Right ventricle myocardium superior (tissue), 1 donor: ENCODE measurements at regions not wholly inside any gene's neighbourhood (a gene's known extent, or its start where the extent isn't known, plus 50 kb on each side); places are given as distances from the start of the nearest gene placed in this dataset.

Source experiments
- ATAC-seq: fragments of 200-7000 bp; cut with Tn5 transposase; one replicate; pipeline ENCODE4 v1.9.1; 2020; ENCODE audit warnings: mild to moderate bottlenecking; ENCODE audit not compliant: poor library complexity
- DNase-seq: peaks from one replicate; pipeline ENCODE4 v3.0.0-alpha.2; 2020
- intact Hi-C: fragments of 100-400 bp; cut with DNase I; formaldehyde crosslinking; loops from one replicate; pipeline ENCODE4 v1.11.2; 2022
- donor health status: DM: no; HTN: yes; CAD: no; lungs with severe emphysema.

DNA sequence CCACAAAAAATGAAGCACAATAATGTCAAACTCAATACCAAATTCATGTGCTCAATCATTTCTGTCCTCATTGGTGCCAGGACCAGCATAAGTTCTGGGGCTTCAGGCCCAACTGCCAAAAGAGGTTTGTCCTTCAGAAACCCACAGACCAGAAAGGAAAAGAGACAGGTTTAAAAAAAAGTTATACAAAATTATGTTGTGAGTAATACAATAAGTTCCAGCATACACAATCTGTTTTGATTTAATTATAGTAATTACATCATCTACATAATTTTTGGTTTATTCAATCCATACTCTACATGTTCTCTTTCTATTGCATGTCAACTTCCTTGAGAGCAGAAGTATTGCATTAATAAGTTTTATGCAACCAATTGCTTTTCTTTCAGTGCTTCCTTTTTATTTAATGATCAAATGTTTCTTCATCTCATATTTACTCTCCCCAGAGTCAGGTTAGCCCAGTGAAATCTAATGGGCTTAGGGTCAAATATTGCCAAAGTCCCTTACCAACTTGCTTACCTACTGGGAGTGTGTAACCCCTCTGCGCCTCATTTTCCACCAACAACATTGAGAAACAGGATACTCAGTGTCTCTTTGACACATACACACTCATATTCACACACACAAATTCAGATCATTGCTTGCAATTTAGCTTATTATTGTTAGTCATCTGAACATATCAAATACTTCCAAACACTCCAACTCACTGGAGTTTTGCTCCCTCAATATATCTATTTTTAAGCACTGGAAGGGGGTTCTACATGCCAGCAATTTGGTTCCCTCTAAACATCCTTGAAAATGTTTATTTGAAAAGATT, 424.4 kb upstream of the MARCKS start:
- DNase-seq = no peak
- ATAC-seq = no peak
- intact Hi-C loops = no loop called here

DNA sequence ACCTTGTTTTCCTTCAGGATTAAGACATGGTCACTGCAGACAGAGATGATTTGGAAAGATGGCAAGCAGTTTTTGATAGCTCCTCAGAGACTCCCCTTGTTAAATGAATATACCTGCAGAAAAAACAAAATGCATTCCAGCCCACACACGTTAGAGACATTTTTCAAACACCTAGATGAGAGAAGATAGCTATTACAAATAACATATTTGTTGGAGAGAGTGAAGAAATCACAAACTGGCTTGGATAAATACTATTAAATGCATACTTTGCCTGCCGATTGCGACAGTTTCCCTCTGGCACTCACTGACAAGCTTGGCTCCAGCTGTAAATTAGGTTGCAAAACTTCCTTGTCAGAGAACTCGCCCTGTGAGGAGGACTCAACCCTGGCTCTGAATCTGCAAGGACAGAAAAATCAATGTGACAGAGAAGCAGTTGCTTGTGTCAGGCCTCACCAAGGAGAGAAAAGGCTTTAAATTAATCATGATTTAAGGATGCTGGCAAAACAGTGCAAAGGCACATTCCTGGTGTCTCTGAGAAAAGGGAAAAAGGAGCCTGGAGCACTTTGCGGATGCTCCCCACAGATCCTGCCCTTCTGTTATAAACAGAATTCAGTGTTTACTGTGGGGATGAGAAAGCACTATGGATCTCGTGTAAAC, 423.7 kb upstream of the MARCKS start:
- ATAC-seq (peak; percentile 95), DNase-seq (peak; percentile 65)
- intact Hi-C loops = no loop called here

GRCh38 chr6:113434641-113435040, 422.5 kb upstream of the MARCKS start:
- no peak for DNase-seq
- ATAC-seq = no peak
- intact Hi-C loops = no loop called here

- ATAC-seq = no peak
Observed at GRCh38 chr6:113437566-113437965, 419.6 kb upstream of the MARCKS start.

GRCh38 chr6:113439866-113440265, 417.3 kb upstream of the MARCKS start:
- DNase-seq (no peak), ATAC-seq (no peak)
- intact Hi-C loops = no loop called here

More at GRCh38 chr6:113437566-113437965, 419.6 kb upstream of the MARCKS start:
- no peak for DNase-seq
- intact Hi-C loops = no loop called here

- ATAC-seq (no peak), DNase-seq (no peak)
- intact Hi-C loops = no loop called here
Observed at GRCh38 chr6:113442040-113442439, 415.1 kb upstream of the MARCKS start.

DNA sequence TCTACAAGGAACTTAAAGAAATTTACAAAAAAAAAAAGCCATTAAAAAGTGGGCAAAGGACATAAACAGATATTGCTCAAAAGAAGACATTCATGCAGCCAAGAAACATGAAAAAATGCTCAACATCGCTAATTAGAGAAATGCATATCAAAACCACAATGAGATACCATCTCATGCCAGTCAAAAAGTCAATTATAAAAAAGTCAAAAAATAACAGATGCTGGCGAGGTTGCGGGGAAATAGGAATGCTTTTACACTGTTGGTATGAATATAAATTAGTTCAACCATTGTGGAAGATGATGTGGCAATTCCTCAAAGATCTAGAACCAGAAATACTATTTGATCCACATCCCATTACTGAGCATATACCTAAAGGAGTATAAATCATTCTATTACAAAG, 411.9 kb upstream of the MARCKS start:
- no peak for ATAC-seq
- intact Hi-C loops = no loop called here
- no peak for DNase-seq

- DNase-seq (no peak), ATAC-seq (no peak)
- intact Hi-C loops = no loop called here
Observed at GRCh38 chr6:113447088-113447831, 409.9 kb upstream of the MARCKS start.

DNA sequence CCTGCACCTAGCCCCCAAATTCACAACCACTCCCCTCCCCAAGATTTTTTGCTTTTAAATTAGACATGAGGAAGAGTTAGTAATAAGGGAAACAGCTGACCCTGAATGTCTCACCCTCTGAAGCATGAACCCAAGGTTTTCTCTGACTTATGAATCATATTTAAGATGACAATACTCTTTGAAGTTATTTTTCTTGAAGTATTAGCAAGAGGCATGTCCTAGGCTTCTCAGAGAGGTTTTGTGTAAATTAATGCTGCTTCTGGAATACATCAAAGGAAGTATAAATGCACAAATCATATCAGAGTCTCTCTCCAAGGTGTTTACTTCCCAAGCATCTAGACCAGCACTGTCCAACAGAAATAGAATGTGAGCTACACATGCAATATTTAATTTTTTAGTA, 408.1 kb upstream of the MARCKS start:
- ATAC-seq (no peak), DNase-seq (no peak)
- intact Hi-C loops = no loop called here

GRCh38 chr6:113450061-113450465, 407.1 kb upstream of the MARCKS start:
- no peak for DNase-seq
- ATAC-seq = no peak
- intact Hi-C loops = no loop called here

- intact Hi-C loops = no loop called here
- no peak for ATAC-seq
Observed at GRCh38 chr6:113451049-113451448, 406.1 kb upstream of the MARCKS start.

GRCh38 chr6:113457198-113457597, 399.9 kb upstream of the MARCKS start:
- DNase-seq (peak; percentile 50), ATAC-seq (peak; percentile 31)
- intact Hi-C loops = no loop called here

More at GRCh38 chr6:113451049-113451448, 406.1 kb upstream of the MARCKS start:
- no peak for DNase-seq

DNA sequence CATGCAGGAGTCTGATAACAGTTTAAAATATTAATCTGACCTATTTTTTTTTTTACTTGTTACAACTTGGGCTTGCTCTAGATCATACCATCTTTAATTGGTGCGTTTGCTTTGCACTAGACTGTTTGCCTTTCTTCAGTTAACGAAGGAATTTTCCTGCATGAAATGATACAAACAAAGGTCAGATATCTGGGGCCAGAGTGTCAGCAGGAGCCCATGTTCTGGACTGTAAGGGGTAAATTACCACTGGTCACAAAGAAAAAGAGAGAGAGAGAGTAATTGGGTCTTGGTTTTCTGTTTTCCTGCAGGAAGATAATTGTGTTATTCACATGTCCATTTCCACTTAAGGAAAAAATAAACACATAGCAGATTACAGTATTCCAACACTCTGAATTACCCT, 399.4 kb upstream of the MARCKS start:
- no peak for ATAC-seq
- intact Hi-C loops = no loop called here
- no peak for DNase-seq

- ATAC-seq (no peak), DNase-seq (no peak)
- intact Hi-C loops = no loop called here
Observed at GRCh38 chr6:113458368-113459010, 398.7 kb upstream of the MARCKS start.

DNA sequence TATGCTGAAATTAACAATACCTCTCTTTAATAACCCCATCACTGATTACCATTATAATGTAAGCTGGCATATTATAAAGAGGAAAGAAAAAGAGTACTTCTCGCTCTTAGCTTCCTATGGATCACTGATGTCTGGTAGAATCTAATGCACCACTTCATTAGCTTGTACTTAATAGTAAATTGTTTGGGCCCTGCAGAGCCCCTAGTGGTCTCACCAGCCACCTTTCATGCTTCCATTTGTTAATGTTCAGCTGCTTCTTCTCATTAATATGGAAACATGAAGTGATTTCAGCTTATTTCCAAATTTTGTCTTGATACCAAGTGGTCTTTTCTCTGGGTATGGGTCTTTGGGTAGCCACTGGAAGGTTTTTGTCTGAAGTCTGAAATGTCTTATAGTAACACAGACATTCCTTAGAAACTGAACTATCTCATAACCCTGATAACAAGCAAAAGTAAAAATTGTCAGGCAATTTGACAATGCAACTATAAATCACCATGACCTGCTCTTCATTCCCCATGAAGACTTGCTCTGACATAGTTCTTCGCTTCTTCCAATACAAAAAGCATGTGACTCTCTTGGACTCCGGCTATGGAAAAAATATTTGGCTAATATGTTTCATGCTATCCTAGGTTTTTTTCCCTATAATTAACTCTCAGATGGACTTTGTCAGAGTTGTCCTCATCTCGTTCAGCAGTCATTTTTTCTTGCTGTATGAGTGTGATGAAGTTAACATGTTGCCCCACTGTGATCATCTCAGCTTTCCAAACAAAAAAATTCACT, 395.8 kb upstream of the MARCKS start:
- ATAC-seq = no peak
- intact Hi-C loops = no loop called here
- no peak for DNase-seq

GRCh38 chr6:113464536-113464935, 392.6 kb upstream of the MARCKS start:
- intact Hi-C loops = no loop called here
- no peak for DNase-seq
- ATAC-seq = no peak

DNA sequence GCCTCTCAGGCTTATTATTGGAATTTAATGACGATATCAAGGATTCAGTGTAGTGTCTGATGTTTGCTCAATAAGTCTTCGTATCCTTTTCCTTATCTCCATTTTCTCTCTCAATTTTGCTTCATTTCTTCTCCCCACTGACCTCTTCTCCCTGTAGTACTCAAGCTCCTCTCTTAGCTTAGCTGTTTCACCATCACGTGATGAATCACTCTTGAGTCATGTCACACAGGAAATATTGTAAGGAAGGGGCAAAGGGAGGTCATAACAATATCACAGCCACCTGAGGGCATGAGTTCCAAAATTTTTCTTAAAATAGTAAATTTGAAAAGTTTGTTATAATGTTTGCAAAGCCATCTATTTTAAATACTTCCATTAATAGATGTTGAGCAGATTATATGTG, 392.2 kb upstream of the MARCKS start:
- intact Hi-C loops = no loop called here
- no peak for DNase-seq
- ATAC-seq = no peak

- intact Hi-C loops = no loop called here
- DNase-seq (no peak), ATAC-seq (no peak)
Observed at GRCh38 chr6:113466526-113466925, 390.6 kb upstream of the MARCKS start.

DNA sequence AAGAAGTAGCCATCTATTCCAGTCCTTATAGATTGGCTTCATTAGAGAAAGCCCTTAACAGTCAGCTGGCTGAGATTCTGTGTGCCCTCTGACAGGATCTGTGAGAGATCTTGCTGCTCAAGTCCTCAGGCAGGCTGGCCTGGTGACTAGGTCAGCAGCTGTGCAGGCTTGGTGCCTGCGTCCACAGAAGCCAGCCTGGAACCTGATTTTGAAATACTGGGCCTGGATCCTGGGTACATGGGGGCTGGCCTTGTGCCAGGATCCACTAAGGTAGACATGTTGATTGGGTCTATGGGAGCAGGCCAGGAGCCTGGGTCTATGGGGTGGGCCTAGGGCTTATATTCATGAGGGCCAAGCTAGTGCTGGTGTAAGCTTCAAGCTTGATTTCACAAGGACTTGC, 381.8 kb upstream of the MARCKS start:
- no peak for ATAC-seq
- no peak for DNase-seq
- intact Hi-C loops = no loop called here
